Erythroblast (primary cell): ENCODE measurements at regions not wholly inside any gene's neighbourhood (a gene's known extent, or its start where the extent isn't known, plus 50 kb on each side); places are given as distances from the start of the nearest gene placed in this dataset.

Experiments used
- GATA1 ChIP-seq: IDR thresholded peaks from 2 replicates; pipeline ENCODE4 v1.6.1; 2011; ENCODE audit warnings: low read depth, mild to moderate bottlenecking, control low read depth, low read length, moderate library complexity
- POLR2A ChIP-seq: IDR thresholded peaks from 2 replicates; pipeline ENCODE4 v1.6.1; 2011; ENCODE audit warnings: mild to moderate bottlenecking, low read length

DNA sequence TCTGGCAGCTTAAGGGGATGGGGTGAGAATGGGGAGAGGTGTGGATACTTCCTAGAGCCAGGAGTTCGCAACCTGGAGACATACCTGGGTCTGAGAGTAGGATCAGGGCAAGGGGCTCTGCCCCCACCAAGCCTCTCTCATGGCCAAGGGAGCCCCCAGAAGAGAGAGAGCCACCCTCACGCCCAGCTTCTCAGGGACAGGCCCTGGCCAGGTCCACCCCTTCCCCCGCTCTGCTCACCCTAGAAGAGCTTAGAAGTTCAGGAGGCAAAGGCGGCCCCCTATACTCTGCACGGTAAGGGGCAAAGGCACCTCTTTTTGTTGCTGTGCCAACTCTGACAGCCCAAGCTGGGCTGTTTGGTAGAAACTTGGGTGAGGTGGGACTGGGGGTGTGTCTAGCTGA, 69.3 kb upstream of the TMEM97 start:
- TF ChIP-seq POLR2A (no peak), GATA1 (no peak)
